ENCODE measurements at regions not wholly inside any gene's neighbourhood (a gene's known extent, or its start where the extent isn't known, plus 50 kb on each side); places are given as distances from the start of the nearest gene placed in this dataset.
"Not testable (repeated sequence)": the region's sequence is repeated elsewhere in the genome, so short reads cannot be mapped to it uniquely, and the experiment has no call there.

DNA sequence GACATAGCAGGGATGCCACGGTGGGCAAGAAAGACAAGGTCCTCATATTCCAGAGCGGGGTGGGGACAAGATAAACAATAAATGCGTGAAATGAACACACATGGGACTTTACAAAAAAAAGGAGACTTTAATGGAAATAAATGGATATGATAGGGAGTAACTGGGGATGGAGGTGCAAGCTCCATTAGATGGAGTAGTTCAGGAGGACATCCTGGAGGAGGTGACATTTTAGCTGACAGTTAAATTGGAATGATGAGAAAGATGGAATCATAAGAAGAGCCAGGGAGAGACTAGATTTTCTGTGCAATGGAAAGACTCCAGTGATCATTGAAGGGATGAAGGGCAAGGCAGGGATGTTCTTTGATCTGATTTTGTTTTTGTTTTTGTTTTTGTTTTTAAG, 83.6 kb upstream of the MYL10 start:
- no peak for DNase-seq

DNA sequence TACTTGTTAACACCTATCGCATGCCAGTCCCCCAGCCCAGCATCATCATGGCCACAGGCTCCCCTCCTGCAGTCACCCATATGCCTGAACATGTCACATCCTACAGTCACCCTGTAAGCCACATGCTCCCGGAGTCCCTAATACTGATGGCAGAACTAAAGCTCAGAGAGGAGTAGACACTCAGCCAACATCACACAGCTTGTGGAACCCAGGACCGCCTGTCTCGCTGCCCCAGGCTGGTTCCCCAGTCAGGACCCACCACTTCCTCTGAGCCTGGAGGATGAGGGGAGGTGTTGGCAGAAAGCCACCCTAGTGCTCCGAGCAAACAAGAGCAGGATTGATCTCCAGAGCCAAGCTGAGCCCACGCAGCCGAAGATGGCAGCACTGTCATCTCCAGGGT, 85.0 kb upstream of the MYL10 start:
- DNase-seq: no peak

DNA sequence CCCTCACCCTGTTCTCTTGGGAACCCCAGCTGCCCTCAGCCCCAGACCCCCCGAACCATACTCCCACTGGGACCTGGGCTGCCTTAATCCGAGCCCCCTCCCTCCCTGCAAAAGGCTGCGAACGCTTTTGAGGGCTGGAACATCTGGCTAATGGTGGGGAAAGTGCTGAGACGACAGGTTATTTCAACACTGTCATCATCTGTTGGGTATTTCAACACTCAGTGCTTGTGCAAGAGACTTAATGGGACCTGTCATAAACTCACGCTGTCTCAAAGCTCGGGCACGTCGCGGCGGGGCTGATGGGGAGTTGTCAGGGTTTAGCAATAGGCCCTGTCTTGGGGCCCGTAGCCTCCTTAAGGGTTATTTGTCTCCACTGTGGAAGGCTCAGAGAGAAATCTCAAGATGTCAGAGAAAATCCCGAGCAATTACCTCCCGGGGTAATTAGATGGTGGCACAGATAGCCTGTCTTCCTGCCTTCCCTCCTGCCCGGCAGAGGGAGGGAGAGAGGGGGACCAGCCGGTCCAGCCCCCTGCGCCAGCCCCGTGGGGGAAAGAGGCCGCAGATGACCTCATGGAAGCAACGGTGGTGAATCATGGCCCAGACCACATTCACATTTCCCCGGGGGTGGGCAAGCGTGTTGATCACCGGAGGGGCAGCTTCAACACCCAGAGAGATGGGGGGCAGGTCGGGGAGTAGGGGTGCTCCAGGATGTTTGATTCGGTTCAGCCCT, 88.7 kb upstream of the MYL10 start:
- DNase-seq: no peak

DNA sequence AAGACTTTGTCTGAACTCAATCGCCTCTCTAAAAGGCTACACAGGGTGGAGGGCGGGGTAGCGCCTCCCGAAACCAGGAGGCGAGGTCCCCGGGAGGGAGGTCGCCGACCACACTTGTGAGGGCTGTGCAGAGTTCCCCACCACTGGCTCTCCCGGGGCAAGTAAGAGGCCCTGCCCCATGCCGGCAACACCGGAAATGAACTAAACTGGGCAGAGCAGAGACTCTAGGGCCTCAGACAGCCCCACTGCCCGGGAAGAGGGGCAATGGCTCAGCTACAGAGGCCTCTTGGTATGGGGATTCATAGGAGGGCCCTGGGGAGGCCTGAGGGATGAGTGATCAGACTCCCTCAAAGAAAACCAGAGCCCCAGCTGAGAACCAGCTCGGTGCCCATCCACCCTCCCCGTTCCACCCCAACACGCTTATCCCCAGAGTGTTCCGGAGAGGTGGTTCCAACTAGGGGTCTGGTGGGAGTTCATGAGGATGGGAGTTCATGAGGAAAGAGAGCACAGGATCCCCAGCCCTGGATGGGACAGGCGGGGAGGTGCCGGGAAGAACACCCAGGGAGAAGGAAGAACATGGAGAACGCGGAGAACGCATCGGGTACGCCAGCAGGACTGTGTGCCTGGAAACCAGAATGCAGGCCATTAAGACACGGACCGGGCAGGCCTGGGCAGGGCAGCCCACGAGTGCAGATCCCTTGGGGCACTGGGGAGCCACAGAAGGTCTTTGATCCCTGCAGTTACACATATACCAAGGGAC, 89.4 kb upstream of the MYL10 start:
- no peak for DNase-seq

DNA sequence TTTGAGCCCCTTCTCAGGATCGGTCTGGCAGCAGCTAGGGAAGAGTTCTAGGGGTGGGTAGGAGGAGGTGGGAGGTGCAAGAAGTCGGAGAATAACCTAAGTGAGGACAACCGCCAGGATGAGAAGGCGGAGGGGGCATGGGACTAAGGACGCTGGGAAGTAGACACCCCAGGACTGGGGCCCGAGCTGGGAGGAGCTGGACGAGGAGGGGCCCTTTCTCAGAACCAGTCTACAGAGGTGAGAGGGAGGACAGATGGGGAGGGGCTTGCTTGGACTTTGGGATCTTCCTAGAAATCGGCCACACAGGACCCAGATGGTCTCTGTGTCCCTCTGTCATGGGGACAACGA, 90.0 kb upstream of the MYL10 start:
- DNase-seq: no peak

DNA sequence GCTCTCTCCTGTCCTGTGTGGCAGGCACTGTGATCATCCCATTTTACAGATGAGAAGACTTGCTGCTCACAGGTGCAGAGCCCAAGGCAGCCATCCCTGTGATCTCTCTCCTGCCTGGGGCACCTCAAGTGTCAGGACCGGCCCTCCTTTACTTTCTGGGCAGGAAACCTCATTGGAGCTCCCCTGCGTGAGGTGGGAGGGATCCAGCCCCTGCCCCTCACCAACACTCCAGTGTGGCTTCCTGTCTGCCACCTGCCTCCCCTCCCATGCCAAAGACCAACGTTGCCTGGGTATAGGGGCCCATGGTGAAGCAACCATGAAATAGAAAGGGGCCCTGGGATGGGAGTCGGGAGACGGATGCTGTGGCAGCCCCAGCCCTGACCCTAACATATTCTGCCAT, 91.2 kb upstream of the MYL10 start:
- no peak for DNase-seq

DNA sequence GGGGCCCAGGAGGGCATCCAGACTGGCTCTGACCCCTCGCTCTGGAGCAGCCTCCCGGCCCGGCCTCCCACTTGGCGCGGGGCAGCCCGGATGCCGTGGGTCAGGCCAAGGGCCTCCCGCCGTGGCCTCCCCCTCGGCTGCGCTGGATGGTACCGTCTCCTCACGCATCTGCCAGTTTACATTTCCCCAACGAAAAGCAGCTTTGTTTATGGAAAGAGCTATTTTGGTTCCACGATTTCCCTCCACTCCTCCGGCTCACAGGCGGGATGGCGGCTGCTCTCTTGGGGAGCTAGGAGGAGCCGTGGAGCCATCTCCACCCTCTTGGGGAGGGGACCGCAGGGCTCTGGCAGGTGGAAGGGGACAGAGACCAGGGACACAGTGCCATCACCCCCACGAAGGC, 93.2 kb upstream of the MYL10 start:
- DNase-seq: no peak

DNA sequence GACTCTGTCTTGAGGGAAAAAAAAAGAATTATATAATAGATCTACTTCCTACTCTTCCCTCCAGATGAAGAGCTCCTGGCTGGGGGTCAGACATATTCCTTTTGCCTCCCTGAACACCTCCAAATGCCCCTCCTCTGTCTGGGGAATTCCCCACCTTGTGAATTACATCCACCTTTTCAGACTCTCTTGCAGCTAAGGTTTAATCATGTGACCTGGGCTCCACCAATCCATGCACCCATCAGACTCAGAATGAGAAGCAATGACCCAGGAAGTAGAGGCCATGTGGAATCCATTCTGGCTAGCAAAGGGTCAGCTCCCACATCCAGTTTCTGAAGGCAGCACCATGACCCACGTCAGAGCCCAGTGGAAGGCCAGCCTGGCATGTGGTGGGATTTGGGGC, 93.6 kb upstream of the CUX1 start:
- DNase-seq: no peak

DNA sequence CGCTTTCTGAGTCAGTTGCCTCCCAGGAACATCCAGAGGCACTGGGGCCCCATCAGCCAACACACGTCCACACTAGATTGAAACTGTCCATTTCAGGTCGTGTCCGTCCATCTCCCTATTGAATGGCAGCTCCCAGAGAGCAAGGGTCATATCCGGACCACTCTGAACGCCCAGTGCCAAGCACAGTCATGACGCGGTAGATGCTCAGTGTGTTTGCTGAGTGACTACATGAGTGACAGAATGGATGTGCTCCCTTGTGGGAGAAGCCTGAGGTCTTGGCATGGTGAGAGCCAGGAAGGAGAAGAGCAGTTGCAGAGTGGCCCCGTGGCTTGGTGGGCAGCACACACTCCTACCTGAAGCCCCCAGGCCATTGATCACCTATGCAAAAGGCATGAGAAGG, 92.5 kb upstream of the CUX1 start:
- DNase-seq: no peak

DNA sequence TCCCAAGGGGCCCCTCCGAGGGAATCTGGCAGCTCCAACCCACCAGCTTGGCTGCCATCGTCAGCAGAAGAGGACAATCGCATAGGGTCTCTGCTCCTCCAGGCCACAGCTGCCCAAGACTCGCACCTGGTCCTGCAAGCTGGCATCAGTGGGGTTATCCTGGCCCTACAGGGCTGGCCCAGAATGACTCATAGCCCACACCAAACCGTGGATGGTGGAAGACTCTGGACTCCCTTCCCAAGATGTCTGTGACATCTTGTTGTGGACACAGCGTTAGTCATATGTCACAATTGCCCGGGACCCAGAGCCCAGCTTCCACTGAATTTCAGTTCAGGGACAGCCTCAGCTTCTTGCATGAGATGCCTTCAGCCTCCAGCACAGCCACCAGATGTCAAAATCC, 91.5 kb upstream of the CUX1 start:
- DNase-seq: no peak

DNA sequence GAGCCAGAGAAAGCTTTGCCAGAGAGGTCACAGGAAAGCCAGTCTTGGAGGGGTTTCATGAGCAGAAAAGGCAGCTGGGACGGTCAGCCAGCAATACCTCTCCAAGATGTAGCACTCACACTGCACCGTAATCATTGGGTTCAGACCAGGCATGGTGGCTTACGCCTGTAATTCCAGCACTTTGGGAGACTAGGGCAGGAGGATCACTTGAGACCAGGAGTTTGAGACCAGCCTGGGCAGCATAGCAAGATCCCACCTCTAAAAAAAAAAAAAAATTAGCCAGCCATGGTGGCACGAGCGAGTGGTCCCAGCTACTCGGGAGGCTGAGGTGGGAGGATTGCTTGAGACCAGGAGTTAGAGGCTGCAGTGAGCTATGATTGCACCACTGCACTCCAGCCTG, 90.2 kb upstream of the CUX1 start:
- DNase-seq: no peak

DNA sequence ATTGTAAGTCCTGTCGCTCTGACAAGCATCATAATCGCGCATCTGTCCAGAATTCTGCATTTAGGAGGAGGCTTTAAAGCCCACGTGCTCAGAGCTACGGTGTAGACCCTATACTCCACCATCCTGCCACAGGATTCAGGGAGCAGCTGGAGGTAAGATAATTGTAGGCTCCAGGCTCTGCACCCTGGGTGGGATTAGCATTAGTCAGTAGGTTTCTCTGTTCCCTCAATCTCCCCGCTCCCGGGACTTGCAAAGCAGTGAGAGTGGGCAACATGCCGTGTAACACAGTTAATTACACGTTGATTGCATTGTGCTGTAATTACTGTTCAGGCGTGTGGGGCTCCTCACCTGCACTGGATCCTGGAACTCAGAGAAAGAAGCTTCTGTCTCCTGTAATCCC, 89.3 kb upstream of the CUX1 start:
- no peak for DNase-seq

DNA sequence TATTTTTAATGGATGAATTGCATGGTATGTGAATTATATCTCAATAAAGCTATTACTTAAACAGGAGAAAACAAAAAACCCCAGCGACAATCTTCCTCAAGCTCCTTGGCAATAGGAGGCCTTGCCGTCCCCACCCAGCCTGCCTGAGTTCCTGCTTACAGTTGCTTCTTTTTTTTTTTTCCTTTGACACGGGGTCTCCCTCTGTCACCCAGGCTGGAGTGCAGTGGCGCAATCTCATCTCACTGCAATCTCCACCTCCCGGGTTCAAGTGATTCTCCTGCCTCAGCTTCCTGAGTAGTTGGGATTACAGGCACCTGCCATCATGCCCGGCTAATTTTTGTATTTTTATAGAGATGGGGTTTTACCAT, 88.6 kb upstream of the CUX1 start:
- DNase-seq: not testable (repeated sequence)

DNA sequence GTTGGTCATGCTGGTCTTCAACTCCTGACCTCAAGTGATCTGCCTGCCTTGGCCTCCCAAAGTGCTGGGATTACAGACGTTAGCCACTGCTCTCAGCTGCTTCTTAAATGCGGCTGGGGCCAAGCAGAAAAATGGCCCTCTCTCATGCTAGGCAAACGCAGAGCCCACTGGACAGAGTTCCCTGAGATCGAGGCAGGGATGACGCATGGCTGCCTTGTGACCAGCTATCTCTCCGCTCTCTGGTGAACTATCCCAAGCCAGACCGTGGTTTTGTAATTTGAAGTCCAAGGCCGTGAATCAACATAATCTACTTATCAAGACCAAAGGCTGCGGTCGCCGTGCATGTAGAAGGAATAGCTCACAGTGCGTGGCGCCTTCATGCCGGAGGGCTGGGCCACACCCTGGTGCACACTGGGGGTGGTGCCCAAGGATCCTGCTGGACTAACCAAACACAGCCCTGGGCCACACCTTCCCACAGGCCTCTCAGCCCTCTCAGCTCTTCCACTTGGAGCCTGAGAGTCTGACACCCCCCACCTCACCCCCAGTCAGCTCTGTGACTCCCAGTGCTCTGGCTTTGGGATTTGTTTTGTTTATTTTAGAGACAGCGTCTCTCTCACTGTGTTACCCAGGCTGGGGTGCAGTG, 88.1 kb upstream of the CUX1 start:
- DNase-seq: no peak

DNA sequence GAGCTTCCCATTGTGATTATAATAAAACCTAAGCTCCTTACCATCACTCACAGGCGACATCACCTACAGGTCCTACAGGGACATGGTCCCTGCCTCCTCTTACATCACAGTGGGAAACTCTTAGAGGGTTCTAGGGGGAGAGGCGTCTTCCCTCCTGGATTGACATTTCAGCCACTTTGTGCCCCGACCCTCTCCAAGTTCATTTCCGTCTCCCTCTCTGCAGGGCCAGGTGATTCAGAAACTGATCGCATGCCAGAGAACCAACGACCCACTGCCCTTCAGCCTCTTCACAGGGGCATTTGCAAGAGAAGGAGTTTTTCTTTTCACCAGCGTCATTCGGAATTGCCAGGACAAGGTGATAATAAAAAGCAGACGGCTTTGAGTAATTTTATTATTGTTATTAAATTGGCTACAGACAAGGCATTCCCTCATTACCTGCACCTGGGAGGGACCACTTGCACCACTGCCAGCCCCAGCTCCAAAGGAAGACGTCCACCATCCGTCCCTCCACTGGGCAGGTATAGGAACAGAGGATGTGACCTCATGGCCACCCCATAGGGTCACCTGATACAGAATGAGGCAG, 85.8 kb upstream of the CUX1 start:
- DNase-seq: no peak

DNA sequence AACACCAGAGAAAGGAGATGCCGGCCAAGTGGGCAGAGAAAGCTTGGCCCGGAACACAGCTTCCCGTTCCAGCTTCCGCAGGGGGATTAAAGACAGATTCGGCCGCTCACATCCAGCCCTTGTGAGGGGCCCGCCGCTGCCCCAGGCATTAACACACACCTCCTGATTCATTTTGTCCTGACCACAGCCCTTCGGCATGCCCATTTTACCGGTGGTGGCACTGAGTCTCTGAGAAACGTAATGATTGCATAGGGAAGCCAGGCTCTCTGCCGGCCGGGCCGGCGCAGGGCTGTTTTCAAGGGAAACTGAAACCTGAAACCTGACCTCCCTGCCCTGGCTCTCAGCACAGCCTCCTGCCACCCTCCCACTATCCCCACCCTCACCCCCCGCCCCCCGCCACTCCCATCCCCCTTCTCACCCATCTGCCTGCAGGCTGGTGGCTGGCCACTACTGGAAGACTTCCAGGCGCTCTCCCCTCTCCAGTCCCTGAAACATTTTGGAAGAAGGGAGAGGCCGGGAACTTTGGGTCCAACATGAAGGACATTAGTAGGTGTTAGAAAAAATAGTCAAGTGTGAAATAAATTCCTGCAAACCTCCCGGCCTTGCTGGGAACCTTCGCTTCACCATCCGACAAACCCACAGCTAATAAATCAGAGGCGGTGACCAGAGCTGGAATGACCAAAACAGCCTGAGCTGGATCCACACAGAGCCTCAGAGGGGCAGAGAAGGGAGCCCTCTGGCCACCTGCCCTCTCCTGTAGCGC, 83.5 kb upstream of the CUX1 start:
- no peak for DNase-seq

DNA sequence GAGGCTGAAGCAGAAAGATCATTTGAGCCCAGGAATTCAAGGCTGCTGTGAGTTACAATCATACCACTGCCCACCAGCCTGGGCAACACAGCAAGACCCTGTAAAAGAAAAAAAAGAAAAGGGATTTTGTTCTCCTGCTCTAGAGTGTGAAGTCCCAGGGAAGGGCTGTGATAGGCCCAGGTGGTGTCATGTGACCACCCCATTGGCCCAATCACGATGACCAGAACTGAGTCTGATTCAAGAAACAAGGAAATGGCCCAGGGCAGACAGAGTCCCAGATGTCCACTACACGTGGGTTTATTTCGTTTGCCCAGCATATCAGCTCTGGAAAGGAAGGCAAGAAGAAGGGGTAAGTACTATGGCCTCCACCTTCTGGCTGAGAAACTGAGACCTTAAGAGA, 81.3 kb upstream of the CUX1 start:
- no peak for DNase-seq

DNA sequence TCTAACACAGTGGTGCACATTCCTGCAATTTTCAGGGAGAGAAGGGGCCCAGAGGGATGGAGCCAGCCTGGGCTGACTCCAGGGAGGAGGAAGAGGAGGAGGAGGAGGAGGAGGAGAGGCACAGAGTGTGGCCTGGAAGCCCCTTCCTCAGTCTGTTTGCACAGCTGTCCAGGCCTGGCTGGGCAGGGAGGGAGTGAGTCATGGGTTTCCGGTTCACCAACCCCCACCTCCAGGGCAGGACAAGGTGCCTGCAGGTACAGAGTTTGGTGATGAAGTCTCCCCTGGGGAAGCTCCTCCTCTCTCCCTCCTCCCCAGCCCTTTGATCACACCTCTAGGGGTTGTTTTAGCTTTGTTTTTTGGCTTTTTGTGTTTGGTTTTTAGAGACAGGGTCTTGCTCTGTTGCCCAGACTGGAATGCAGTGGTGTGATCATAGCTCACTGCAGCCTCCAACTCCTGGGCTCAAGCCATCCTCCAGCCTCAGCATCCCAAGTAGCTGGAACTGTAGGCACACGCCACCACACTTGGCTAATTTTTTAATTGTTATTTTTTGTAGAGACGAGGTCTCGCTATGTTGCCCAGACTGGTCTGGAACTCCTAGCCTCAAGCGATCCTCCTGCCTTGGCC, 77.5 kb upstream of the CUX1 start:
- DNase-seq: no peak

DNA sequence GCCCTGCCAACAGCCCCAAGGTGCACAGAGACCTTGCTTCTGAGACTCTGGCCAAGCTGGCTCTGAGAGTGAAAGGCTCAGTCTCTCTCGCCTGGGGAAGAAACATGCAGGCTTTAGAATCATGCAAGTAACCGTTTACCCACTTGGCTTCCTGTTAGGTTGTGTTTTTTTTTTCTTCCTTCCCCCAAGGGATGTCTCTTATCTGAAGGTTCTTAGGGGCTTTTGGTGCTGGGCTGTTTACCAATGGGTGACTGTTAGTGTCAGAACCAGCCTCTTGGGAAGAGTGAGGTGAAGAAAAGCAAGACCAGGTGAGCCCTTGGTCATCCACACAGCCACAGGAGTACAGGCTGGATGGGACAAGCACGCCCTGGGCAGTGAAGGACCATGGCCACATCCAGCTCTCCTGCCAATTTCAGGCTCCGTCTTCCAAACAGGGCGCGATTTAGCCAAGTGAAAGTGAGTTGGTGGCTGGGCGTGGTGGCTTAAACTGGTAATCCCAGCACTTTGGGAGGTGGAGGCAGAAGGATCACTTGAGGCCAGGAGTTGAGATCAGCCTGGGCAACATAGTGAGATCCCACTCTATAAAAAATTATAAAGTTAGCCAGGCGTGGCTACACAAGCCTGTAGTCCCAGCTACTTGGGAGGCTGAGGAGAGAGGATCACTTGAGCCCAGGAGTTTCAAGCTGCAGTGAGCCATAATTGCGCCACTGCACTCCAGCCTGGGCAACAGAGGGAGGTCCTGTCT, 76.3 kb upstream of the CUX1 start:
- DNase-seq: no peak

DNA sequence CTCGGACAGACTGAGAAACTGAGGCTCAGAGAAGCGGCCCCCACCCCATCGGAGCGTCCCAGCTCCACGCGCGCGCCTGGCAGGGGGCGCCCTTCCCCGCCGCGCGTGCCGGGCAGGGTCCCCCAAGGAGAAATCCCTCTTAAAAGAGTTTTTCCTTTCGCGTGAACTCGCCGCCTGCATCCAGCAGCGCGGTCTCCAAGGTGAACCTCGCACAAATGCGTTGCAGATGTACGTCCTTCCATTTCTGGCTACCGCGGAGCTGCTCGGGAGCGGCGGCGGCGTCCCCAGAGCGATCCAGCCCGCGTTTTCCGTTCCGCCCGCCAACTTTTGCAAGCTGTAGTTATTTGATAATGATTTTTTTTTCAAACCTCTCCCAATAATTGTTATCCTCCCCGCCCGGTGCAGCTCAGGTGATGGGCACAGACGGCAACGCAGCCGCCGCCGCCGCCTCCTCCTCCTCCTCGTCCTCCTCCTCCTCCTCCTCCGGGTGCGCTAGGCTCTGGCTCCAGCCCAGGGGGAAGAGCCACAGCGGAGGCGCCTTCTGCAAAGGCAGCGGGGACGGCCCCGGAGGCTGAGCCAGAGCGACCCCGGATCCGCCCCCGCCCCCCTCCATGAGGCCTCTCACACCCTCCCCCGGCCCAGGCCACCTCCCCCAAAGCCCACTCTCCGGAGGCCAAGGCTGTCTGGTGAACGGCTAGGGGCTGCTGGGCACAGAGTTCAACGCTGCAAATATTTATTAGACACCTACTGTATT, 74.0 kb upstream of the CUX1 start:
- peak; percentile 64 for DNase-seq

DNA sequence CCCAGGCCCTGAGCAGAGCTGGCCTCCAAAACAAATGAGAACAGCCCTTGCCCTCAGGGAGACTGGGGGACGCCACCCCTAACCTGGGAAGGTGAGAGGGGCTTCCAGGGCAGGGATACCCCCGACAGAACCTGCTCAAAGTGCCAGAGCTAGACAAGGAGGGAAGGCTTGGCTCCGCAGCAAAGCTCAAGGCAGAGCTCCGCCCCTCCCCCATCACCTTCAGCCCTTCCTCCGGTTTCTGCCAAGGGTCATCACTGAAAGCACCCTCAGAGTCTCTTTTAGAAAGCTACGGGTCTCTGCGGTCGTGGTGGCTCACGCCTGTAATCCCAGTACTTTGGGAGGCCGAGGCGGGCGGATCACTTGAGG, 73.4 kb upstream of the CUX1 start:
- DNase-seq: no peak
